HCT116 (cell line): ENCODE measurements at regions not wholly inside any gene's neighbourhood (a gene's known extent, or its start where the extent isn't known, plus 50 kb on each side); places are given as distances from the start of the nearest gene placed in this dataset.

Experiments
- ATAC-seq: fragments of 200-7000 bp; cut with Tn5 transposase; 2 replicates; pipeline ENCODE4 v1.9.1; 2020; ENCODE audit warnings: mild to moderate bottlenecking, moderate library complexity
- BruUV-seq: library from RNA; stranded (reverse); fragments of 400-500 nt; replicated peaks from 2 replicates; lab custom pipeline; 2021; lab: Mats Ljungman, UMichigan
- CTCF ChIA-PET: fragments of 300-600 bp; sonication (Branson Sonifier 250); formaldehyde crosslinking; loops from one replicate; lab custom pipeline; 2021; ENCODE audit warnings: antibody characterized with exemption; lab: Charles Lee
- POLR2A ChIA-PET: fragments of 300-600, 350-600 bp; sonication (Branson Sonifier 250); formaldehyde crosslinking; loops from one replicate; lab custom pipeline; 2021; ENCODE audit warnings: antibody characterized with exemption; lab: Charles Lee
- RAD21 ChIA-PET, 2 experiments: fragments of 300-600 bp; sonication (Branson Sonifier 250); formaldehyde crosslinking; loops; one replicate each; lab custom pipeline; 2023; ENCODE audit warnings: low total read pairs in 2 of 2; ENCODE audit not compliant: uncharacterized antibody in 2 of 2, unreplicated experiment in 2 of 2, low non-redundant PET in 1 of 2; lab: Charles Lee
- DNase-seq: peaks from one replicate; pipeline ENCODE4 v3.0.0-alpha.2; 2010; ENCODE audit warnings: low read depth, low spot score
- H2AFZ ChIP-seq: fragments of 200-600 bp; shearing (Covaris generic), sonication (generic); 2 replicates; pipeline ENCODE4 v1.6.1; 2017; ENCODE audit warnings: low read depth, mixed run types, mixed read lengths, antibody characterized with exemption, low read length; ENCODE audit not compliant: poor library complexity, severe bottlenecking
- H3K27ac ChIP-seq: 2 replicates; pipeline ENCODE4 v1.5.1; 2012; ENCODE audit warnings: low read depth, low read length
- H3K27me3 ChIP-seq: fragments of 200-600 bp; sonication (generic); 2 replicates; pipeline ENCODE4 v1.6.1; 2016; ENCODE audit warnings: mixed run types, low read length, mixed read lengths; ENCODE audit not compliant: insufficient read depth
- H3K36me3 ChIP-seq, 2 experiments: fragments of 200-500 bp in 1 of 2; fragments of 200-600 bp in 1 of 2; sonication (Bioruptor generic) in 1 of 2; sonication (generic) in 1 of 2; 2 replicates each; pipeline versions ENCODE4 v1.5.1 to v1.6.1; 2014 to 2016; ENCODE audit warnings: low read length in 2 of 2, inconsistent platforms in 1 of 2, mixed read lengths in 1 of 2, mixed run types in 1 of 2; ENCODE audit not compliant: insufficient read depth in 2 of 2, control insufficient read depth in 1 of 2
- H3K4me1 ChIP-seq, 2 experiments: fragments of 200-600 bp in 1 of 2; sonication (generic) in 1 of 2; 2 replicates each; pipeline versions ENCODE4 v1.5.1 to v1.6.1; 2012 to 2017; ENCODE audit warnings: low read length in 2 of 2, inconsistent platforms in 1 of 2, mild to moderate bottlenecking in 1 of 2, mixed read lengths in 1 of 2, mixed run types in 1 of 2, moderate library complexity in 1 of 2; ENCODE audit not compliant: insufficient read depth in 2 of 2, control insufficient read depth in 1 of 2
- H3K4me2 ChIP-seq: fragments of 200-600 bp; sonication (generic); 2 replicates; pipeline ENCODE4 v1.6.1; 2017; ENCODE audit warnings: mixed run types, low read length, mixed read lengths
- H3K4me3 ChIP-seq, 2 experiments: fragments of 200-600 bp in 1 of 2; sonication (generic) in 1 of 2; replicated peaks in 1 of 2; 2 replicates each; pipeline ENCODE4 v1.5.1; 2011 to 2016; ENCODE audit warnings: low read length in 2 of 2, control low read depth in 1 of 2, low read depth in 1 of 2, mild to moderate bottlenecking in 1 of 2, mixed read lengths in 1 of 2, mixed run types in 1 of 2
- H3K79me2 ChIP-seq: fragments of 200-600 bp; sonication (generic); 2 replicates; pipeline ENCODE4 v1.6.1; 2017; ENCODE audit warnings: mild to moderate bottlenecking, mixed run types, low read length, moderate library complexity, mixed read lengths; ENCODE audit not compliant: insufficient read depth
- H3K9ac ChIP-seq: fragments of 200-600 bp; sonication (generic); 2 replicates; pipeline ENCODE4 v1.6.1; 2016; ENCODE audit warnings: low read length, mixed read lengths
- H3K9me2 ChIP-seq: fragments of 200-600 bp; sonication (generic), shearing (Covaris generic); 2 replicates; pipeline ENCODE4 v1.6.1; 2017; ENCODE audit warnings: mixed run types, mild to moderate bottlenecking, moderate library complexity; ENCODE audit not compliant: insufficient read depth
- H3K9me3 ChIP-seq, 2 experiments: fragments of 200-500 bp in 1 of 2; fragments of 200-600 bp in 1 of 2; sonication (Bioruptor generic) in 1 of 2; sonication (generic) in 1 of 2; 2 replicates each; pipeline ENCODE4 v1.6.1; 2014 to 2017; ENCODE audit warnings: low read length in 2 of 2, mixed read lengths in 2 of 2, inconsistent platforms in 1 of 2, low read depth in 1 of 2, mild to moderate bottlenecking in 1 of 2, mixed run types in 1 of 2, moderate library complexity in 1 of 2; ENCODE audit not compliant: control insufficient read depth in 1 of 2, insufficient read depth in 1 of 2
- H4K20me1 ChIP-seq: fragments of 200-600 bp; sonication (generic), shearing (Covaris generic); 2 replicates; pipeline ENCODE4 v1.6.1; 2017; ENCODE audit warnings: mixed run types, mild to moderate bottlenecking, moderate library complexity; ENCODE audit not compliant: insufficient read depth
- ELF1 ChIP-seq: IDR thresholded peaks from 2 replicates; pipeline ENCODE4 v1.6.1; 2012; ENCODE audit warnings: low read depth, borderline replicate concordance
- EZH2 ChIP-seq: fragments of 200-600 bp; sonication (generic); IDR thresholded peaks from 2 replicates; pipeline ENCODE4 v1.6.1; 2017; ENCODE audit warnings: antibody characterized with exemption, mixed run types
- EZH2phosphoT487 ChIP-seq: fragments of 200-600 bp; IDR thresholded peaks from 2 replicates; pipeline ENCODE4 v1.6.1; 2018; ENCODE audit warnings: antibody characterized with exemption, borderline replicate concordance
- FOSL1 ChIP-seq: IDR thresholded peaks from 2 replicates; pipeline ENCODE4 v1.6.1; 2012; ENCODE audit warnings: low read depth
- RAD21 ChIP-seq: IDR thresholded peaks from 2 replicates; pipeline ENCODE4 v1.6.1; 2012; ENCODE audit warnings: low read depth, mild to moderate bottlenecking
- SP1 ChIP-seq: IDR thresholded peaks from 2 replicates; pipeline ENCODE4 v1.6.1; 2012; ENCODE audit warnings: low read depth
- SRF ChIP-seq: IDR thresholded peaks from 2 replicates; pipeline ENCODE4 v1.6.1; 2012; ENCODE audit warnings: low read depth
- TCF7L2 ChIP-seq: IDR thresholded peaks from 2 replicates; pipeline ENCODE4 v1.7.0; 2011; ENCODE audit warnings: borderline replicate concordance, inconsistent platforms; ENCODE audit not compliant: insufficient read depth, insufficient read length; ENCODE audit errors: extremely low read depth
- YY1 ChIP-seq: IDR thresholded peaks from 2 replicates; pipeline ENCODE4 v1.6.1; 2011; ENCODE audit warnings: low read length, low read depth, moderate library complexity, mild to moderate bottlenecking; ENCODE audit not compliant: insufficient replicate concordance; ENCODE audit errors: extremely low read depth
- ZFX ChIP-seq: fragments of 450-650 bp; IDR thresholded peaks from 2 replicates; pipeline ENCODE4 v1.6.1; 2017
- intact Hi-C: fragments of 100-400 bp; cut with micrococcal nuclease; formaldehyde crosslinking; loops from 2 replicates; pipeline ENCODE4 v1.10.0; 2022
- TF ChIP-seq, protein P1 (sequence below): IDR thresholded peaks from 2 replicates; pipeline ENCODE4 v1.6.1; 2012; ENCODE audit warnings: low read depth
- TF ChIP-seq, protein P2 (sequence below): IDR thresholded peaks from 2 replicates; pipeline ENCODE4 v1.6.1; 2011; ENCODE audit warnings: mild to moderate bottlenecking, low read length, moderate library complexity; ENCODE audit not compliant: insufficient replicate concordance; ENCODE audit errors: extremely low read depth
- TF ChIP-seq, protein P3 (sequence below): IDR thresholded peaks from 2 replicates; pipeline ENCODE4 v1.6.1; 2012

DNA sequence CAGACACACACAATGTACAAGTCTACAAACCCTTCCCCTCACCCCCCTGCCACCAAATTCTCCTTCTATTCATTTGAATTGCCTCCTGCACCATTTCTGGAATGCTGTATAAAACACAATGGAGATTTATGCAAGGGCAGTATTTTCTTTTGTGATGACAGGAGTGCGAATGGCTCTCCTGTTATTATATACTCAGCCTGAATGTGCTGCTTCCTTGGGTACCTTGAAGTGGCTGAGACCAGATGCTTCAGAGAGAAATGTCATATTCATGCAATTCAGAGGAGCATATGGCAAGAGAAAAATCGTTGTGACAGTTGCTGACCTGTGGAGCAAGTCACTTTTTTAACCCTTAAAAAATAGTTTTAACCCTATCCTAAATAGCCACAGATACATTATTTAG, 468.0 kb upstream of the WWC1 start:
- Histone ChIP-seq H3K36me3 (no peaks in the 10 kb centered on the region), H3K79me2 (no peaks in the 10 kb centered on the region), H3K27me3 (peaks cover 74% of the 10 kb centered on the region), H3K4me2 (no peak overlapping the region), H3K27ac (no peak overlapping the region), H2AFZ (no peak overlapping the region), H3K9me3 (no peaks in the 10 kb centered on the region), H3K4me1 (no peaks in the 10 kb centered on the region), H4K20me1 (no peaks in the 10 kb centered on the region), H3K9ac (no peak overlapping the region), H3K9me2 (no peaks in the 10 kb centered on the region), H3K4me3 (no peak overlapping the region)
- ChIA-PET CTCF (no interaction called here), POLR2A (no interaction called here), RAD21 (no interaction called here)
- ATAC-seq = no peak
- intact Hi-C loops = no loop called here
- TF ChIP-seq FOSL1 (no peak), EZH2 (no peak), ELF1 (no peak), TCF7L2 (no peak), ZFX (no peak), EZH2phosphoT487 (no peak), RAD21 (no peak), YY1 (no peak), SP1 (no peak), SRF (no peak)
- TF ChIP-seq, protein P1, sequence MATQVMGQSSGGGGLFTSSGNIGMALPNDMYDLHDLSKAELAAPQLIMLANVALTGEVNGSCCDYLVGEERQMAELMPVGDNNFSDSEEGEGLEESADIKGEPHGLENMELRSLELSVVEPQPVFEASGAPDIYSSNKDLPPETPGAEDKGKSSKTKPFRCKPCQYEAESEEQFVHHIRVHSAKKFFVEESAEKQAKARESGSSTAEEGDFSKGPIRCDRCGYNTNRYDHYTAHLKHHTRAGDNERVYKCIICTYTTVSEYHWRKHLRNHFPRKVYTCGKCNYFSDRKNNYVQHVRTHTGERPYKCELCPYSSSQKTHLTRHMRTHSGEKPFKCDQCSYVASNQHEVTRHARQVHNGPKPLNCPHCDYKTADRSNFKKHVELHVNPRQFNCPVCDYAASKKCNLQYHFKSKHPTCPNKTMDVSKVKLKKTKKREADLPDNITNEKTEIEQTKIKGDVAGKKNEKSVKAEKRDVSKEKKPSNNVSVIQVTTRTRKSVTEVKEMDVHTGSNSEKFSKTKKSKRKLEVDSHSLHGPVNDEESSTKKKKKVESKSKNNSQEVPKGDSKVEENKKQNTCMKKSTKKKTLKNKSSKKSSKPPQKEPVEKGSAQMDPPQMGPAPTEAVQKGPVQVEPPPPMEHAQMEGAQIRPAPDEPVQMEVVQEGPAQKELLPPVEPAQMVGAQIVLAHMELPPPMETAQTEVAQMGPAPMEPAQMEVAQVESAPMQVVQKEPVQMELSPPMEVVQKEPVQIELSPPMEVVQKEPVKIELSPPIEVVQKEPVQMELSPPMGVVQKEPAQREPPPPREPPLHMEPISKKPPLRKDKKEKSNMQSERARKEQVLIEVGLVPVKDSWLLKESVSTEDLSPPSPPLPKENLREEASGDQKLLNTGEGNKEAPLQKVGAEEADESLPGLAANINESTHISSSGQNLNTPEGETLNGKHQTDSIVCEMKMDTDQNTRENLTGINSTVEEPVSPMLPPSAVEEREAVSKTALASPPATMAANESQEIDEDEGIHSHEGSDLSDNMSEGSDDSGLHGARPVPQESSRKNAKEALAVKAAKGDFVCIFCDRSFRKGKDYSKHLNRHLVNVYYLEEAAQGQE = no peak
- TF ChIP-seq, protein P2, sequence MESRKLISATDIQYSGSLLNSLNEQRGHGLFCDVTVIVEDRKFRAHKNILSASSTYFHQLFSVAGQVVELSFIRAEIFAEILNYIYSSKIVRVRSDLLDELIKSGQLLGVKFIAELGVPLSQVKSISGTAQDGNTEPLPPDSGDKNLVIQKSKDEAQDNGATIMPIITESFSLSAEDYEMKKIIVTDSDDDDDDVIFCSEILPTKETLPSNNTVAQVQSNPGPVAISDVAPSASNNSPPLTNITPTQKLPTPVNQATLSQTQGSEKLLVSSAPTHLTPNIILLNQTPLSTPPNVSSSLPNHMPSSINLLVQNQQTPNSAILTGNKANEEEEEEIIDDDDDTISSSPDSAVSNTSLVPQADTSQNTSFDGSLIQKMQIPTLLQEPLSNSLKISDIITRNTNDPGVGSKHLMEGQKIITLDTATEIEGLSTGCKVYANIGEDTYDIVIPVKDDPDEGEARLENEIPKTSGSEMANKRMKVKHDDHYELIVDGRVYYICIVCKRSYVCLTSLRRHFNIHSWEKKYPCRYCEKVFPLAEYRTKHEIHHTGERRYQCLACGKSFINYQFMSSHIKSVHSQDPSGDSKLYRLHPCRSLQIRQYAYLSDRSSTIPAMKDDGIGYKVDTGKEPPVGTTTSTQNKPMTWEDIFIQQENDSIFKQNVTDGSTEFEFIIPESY = no peak
- TF ChIP-seq, protein P3, sequence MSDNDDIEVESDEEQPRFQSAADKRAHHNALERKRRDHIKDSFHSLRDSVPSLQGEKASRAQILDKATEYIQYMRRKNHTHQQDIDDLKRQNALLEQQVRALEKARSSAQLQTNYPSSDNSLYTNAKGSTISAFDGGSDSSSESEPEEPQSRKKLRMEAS = no peak
- DNase-seq = no peak
- BruUV-seq = no TSS peak
